Chondrocyte (in vitro differentiated cells): ENCODE measurements at regions not wholly inside any gene's neighbourhood (a gene's known extent, or its start where the extent isn't known, plus 50 kb on each side); places are given as distances from the start of the nearest gene placed in this dataset.

ENCODE experiments used
- DNase-seq: peaks from one replicate; pipeline ENCODE4 v3.0.0; 2021; ENCODE audit warnings: mixed read lengths, low spot score
- H3K27ac Mint-ChIP-seq: one replicate; pipeline ENCODE4 v1.8.0; 2021; ENCODE audit warnings: mild to moderate bottlenecking, moderate library complexity, mixed read lengths; ENCODE audit not compliant: unreplicated experiment
- H3K27me3 Mint-ChIP-seq: 2 replicates; pipeline ENCODE4 v1.8.0; 2021; ENCODE audit warnings: low read depth, mixed read lengths
- H3K36me3 Mint-ChIP-seq: 2 replicates; pipeline ENCODE4 v1.8.0; 2021; ENCODE audit warnings: low read depth, mixed read lengths
- H3K4me1 Mint-ChIP-seq: 2 replicates; pipeline ENCODE4 v1.8.0; 2021; ENCODE audit warnings: low read depth, mild to moderate bottlenecking, mixed read lengths
- H3K4me3 Mint-ChIP-seq: one replicate; pipeline ENCODE4 v1.8.0; 2021; ENCODE audit warnings: mild to moderate bottlenecking, moderate library complexity, mixed read lengths; ENCODE audit not compliant: unreplicated experiment
- H3K9me3 Mint-ChIP-seq: 2 replicates; pipeline ENCODE4 v1.8.0; 2021; ENCODE audit warnings: low read depth, mixed read lengths
- CTCF ChIP-seq: fragments of 200-600 bp; sonication (generic); IDR thresholded peaks from 2 replicates; pipeline ENCODE4 v1.5.0; 2021; ENCODE audit warnings: antibody characterized with exemption, mild to moderate bottlenecking, moderate library complexity

DNA sequence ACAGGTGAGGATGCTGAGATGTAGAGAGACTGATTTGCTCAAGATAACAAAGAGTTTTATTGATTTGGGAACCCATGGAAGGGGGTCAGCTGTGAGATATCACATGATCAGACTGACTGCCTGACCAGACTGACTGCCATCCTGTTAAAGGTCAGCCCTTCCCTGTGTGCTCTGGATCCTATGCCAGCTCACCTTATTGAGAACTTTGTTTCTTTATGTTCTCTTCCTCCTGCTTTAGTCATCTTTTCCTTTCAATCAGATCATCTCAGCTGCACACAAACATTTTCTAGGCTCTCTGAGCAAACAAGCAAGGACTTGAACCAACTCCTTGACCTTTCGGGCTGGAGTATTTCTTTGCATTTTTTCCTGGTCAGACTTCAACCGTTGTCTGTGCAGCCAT, 50.0 kb upstream of the MTPN start:
- Mint-ChIP-seq H3K4me3 (no peak overlapping the region), H3K27me3 (peaks cover 25% of the 10 kb centered on the region), H3K9me3 (no peaks in the 10 kb centered on the region), H3K36me3 (no peaks in the 10 kb centered on the region), H3K27ac (no peak overlapping the region), H3K4me1 (peaks cover 2% of the 10 kb centered on the region)
- TF ChIP-seq CTCF = no peak
- no peak for DNase-seq
